Gastroesophageal sphincter (tissue), 3 donors: ENCODE measurements at regions not wholly inside any gene's neighbourhood (a gene's known extent, or its start where the extent isn't known, plus 50 kb on each side); places are given as distances from the start of the nearest gene placed in this dataset.

Source experiments
- CTCF ChIP-seq, 4 experiments: fragments of 200-600 bp in 2 of 4; fragments of 450-650 bp in 2 of 4; sonication (generic) in 1 of 4; IDR thresholded peaks; one replicate each; pipeline ENCODE4 v1.5.1; 2017 to 2019; ENCODE audit warnings: antibody characterized with exemption in 4 of 4, mild to moderate bottlenecking in 2 of 4, moderate library complexity in 2 of 4
- POLR2AphosphoS5 ChIP-seq: sonication (generic); formaldehyde crosslinking; IDR thresholded peaks from one replicate; pipeline ENCODE4 v1.6.1; 2017; ENCODE audit warnings: antibody characterized with exemption

GRCh38 chr3:139286825-139287224 is 57.0 kb upstream of the MRPS22 start:
- TF ChIP-seq POLR2AphosphoS5 (no peak), CTCF (IDR thresholded peaks at IDR 0.05) (no peak)
